Testis (tissue), 2 donors: ENCODE measurements at regions not wholly inside any gene's neighbourhood (a gene's known extent, or its start where the extent isn't known, plus 50 kb on each side); places are given as distances from the start of the nearest gene placed in this dataset.

Experiments
- DNase-seq: peaks from one replicate; pipeline ENCODE4 v3.0.0-alpha.2; 2019
- H3K27ac ChIP-seq, 2 donors: fragments of 200-600 bp; sonication (generic); one replicate each; pipeline ENCODE4 v1.5.1; 2019
- H3K27me3 ChIP-seq: fragments of 200-600 bp; sonication (generic); one replicate; pipeline ENCODE4 v1.5.1; 2019
- H3K36me3 ChIP-seq: fragments of 200-600 bp; sonication (generic); one replicate; pipeline ENCODE4 v1.5.1; 2017; ENCODE audit warnings: low read depth; ENCODE audit errors: missing control alignments
- H3K4me1 ChIP-seq: fragments of 200-600 bp; sonication (generic); one replicate; pipeline ENCODE4 v1.5.1; 2019
- H3K4me3 ChIP-seq, 2 donors: fragments of 200-600 bp; sonication (generic); one replicate each; pipeline ENCODE4 v1.5.1; 2017 to 2019
- H3K9me3 ChIP-seq: fragments of 200-600 bp; sonication (generic); one replicate; pipeline ENCODE4 v1.5.1; 2017
- POLR2A ChIP-seq: fragments of 450-650 bp; IDR thresholded peaks from one replicate; pipeline ENCODE4 v1.6.1; 2017; ENCODE audit warnings: antibody characterized with exemption, mild to moderate bottlenecking, moderate library complexity
- WGBS, 2 donors: methylation state at CpG; one replicate each; pipeline ENCODE4 v1.1.5; 2018; 5-methylcytosine and 5-hydroxymethylcytosine counted together
- intact Hi-C: fragments of 100-400 bp; cut with DNase I; formaldehyde crosslinking; loops from one replicate; pipeline ENCODE4 v1.15.1; 2023; ENCODE audit warnings: low total_unique reads
- TF ChIP-seq, protein P1 (sequence below), 3 experiments: fragments of 450-650 bp in 2 of 3; fragments of 200-600 bp in 1 of 3; sonication (generic) in 1 of 3; IDR thresholded peaks; one replicate each; pipeline ENCODE4 v1.5.1; 2016 to 2019; ENCODE audit warnings: antibody characterized with exemption in 3 of 3, mild to moderate bottlenecking in 2 of 3, moderate library complexity in 1 of 3

DNA sequence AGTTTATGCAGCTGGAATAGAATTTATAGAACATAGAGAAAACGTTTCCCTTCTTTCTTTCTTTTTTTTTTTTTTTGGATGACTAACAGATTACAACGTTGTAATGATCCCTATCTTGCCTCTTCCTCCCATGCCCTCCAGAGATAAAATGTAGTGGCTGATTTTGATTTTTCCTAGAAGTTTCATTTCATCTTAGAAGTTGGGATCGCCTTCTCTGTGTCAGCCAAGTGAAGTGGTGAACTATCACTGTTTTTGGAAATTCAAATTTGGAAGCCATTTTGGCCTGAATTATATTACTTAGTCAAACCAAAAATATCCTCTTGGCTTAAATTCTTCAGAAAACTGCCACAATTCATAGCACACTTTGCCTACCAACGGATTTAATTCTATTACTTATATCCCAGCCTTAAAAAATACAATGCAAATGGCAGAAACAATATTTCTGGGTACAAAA lies 1025.5 kb upstream of the NR2F2 start:
- TF ChIP-seq, protein P1, sequence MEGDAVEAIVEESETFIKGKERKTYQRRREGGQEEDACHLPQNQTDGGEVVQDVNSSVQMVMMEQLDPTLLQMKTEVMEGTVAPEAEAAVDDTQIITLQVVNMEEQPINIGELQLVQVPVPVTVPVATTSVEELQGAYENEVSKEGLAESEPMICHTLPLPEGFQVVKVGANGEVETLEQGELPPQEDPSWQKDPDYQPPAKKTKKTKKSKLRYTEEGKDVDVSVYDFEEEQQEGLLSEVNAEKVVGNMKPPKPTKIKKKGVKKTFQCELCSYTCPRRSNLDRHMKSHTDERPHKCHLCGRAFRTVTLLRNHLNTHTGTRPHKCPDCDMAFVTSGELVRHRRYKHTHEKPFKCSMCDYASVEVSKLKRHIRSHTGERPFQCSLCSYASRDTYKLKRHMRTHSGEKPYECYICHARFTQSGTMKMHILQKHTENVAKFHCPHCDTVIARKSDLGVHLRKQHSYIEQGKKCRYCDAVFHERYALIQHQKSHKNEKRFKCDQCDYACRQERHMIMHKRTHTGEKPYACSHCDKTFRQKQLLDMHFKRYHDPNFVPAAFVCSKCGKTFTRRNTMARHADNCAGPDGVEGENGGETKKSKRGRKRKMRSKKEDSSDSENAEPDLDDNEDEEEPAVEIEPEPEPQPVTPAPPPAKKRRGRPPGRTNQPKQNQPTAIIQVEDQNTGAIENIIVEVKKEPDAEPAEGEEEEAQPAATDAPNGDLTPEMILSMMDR (IDR thresholded peaks at IDR 0.05), result no peak
- TF ChIP-seq POLR2A, result no peak
- Histone ChIP-seq H3K4me3 (no peak overlapping the region), H3K9me3 (no peaks in the 10 kb centered on the region), H3K36me3 (no peaks in the 10 kb centered on the region), H3K27me3 (no peaks in the 10 kb centered on the region), H3K4me1 (no peaks in the 10 kb centered on the region), H3K27ac (peak overlapping the region; percentile 48 to 72)
- intact Hi-C loops, result no loop called here
- DNase-seq, result no peak
- 39 to 50% methylated on average over 4 of the region's 4 CpGs for WGBS, 2 donors

DNA sequence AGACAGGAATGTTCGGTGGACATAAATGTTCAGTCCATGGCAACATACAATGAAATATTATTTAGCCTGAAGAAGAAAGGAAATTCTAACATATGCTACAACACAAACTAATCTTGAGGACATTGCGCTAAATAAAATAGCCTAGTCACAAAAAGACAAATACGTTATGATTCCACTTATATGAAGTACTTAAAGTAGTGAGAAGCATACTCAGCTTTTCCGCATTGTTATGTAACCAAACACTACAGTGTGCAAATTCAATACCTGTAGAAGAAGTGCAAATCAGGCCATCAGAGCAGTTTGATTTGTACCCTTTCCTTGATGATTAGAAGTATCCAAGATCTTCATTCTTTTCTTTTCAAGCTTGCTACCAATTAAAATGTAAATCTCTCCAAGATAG lies 1023.4 kb upstream of the NR2F2 start:
- intact Hi-C loops, result no loop called here
- Histone ChIP-seq H3K36me3 (no peaks in the 10 kb centered on the region), H3K4me3 (no peak overlapping the region), H3K27ac (no peak overlapping the region), H3K27me3 (no peaks in the 10 kb centered on the region), H3K9me3 (no peaks in the 10 kb centered on the region), H3K4me1 (no peaks in the 10 kb centered on the region)
- WGBS, 2 donors, result 94 to 96% methylated on average over 4 of the region's 4 CpGs
- DNase-seq, result no peak
- TF ChIP-seq POLR2A, result no peak
- TF ChIP-seq, protein P1 (IDR thresholded peaks at IDR 0.05), result no peak

DNA sequence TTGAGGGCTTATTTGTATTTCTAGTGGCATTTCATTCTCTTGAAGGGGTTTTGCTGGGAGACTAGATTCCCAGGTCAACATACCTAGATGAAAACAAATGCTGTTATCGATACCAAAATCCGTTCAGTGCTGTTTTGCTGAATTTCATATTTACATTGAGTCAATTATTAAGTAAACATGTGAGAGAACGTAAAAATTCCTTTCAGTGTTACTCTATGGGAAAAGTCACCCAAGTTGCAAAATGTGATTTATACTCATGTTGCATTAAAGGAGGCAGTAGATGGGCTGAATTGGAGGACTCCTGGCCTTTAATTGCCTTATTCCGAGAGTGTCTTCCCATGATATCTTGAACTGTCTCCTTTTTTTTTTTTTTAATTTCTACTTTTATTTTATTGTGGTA lies 1011.3 kb upstream of the NR2F2 start:
- intact Hi-C loops, result no loop called here
- H3K4me3 ChIP-seq, result no peak overlapping the region
- peaks cover 11% of the 10 kb centered on the region for H3K4me1 ChIP-seq
- no peak for TF ChIP-seq POLR2A
- TF ChIP-seq, protein P1 (IDR thresholded peaks at IDR 0.05), result no peak
- no peak overlapping the region for H3K27ac ChIP-seq
- no peaks in the 10 kb centered on the region for H3K36me3 ChIP-seq
- H3K9me3 ChIP-seq, result no peaks in the 10 kb centered on the region
- WGBS, 2 donors, result 93 to 96% methylated on average over 4 of the region's 4 CpGs
- DNase-seq, result no peak
- H3K27me3 ChIP-seq, result no peaks in the 10 kb centered on the region

DNA sequence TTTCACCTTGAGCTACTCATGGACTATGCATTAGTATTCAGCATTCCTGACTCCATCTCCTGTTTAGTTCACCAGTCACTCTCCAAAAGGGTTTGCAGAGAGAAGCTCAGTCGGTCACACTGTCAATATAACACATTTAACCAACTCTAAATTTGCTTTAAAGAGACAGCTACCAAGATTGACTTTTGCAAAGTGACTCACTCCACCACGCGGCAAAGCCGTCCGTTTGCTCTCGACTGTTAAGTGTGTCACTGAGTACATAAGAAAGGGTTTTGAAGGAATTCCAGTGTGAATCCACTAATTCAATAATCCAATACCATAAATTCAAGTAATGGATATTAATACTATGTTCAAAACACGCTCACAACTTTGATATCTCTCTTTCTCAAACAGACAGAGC lies 1006.7 kb upstream of the NR2F2 start:
- no peak for DNase-seq
- peak overlapping the region; percentile 93 to 96 for H3K27ac ChIP-seq

DNA sequence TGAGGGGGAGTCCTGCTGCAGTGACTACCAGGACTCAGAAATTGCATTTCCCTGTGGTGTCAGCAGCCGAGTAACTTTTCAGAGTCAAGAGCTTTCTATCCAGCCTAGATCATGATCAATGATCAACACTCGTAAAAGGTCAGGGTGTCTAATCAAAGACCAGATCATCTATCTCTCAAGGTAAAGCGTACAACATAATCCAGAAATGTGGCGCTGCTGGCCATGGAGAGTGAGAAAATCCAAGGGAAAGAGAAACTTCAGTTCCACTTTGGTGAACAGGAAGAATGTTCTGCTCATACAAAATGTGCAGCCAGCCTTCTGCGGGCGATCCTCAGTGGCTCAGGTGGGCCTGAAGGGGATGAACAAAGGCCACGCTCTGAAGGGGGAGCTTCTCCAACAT lies 1005.8 kb upstream of the NR2F2 start:
- TF ChIP-seq, protein P1 (IDR thresholded peaks at IDR 0.05), result no peak
- no peak for TF ChIP-seq POLR2A
- Histone ChIP-seq H3K36me3 (no peaks in the 10 kb centered on the region), H3K9me3 (no peaks in the 10 kb centered on the region), H3K4me3 (no peak overlapping the region), H3K4me1 (peaks cover 3% of the 10 kb centered on the region), H3K27me3 (no peaks in the 10 kb centered on the region), H3K27ac (peak overlapping the region; percentile 93 to 96)
- 50 to 60% methylated on average over 7 of the region's 7 CpGs for WGBS, 2 donors
- no peak for DNase-seq
- intact Hi-C loops, result loop anchor here (5.0 to 10.0 kb wide), 2 partner anchors 50 to 1008 kb away; partner anchors contain the start of gene NR2F2

More for the DNA sequence above, 1006.7 kb upstream of the NR2F2 start:
- H3K36me3 ChIP-seq, result no peaks in the 10 kb centered on the region
- H3K9me3 ChIP-seq, result no peaks in the 10 kb centered on the region
- peaks cover 3% of the 10 kb centered on the region for H3K4me1 ChIP-seq
- WGBS, 2 donors, result 62 to 69% methylated on average over 7 of the region's 7 CpGs
- intact Hi-C loops, result loop anchor here (10.0 kb wide), 1 partner anchor 49 kb away; no protein-coding TSS in a partner anchor
- H3K4me3 ChIP-seq, result no peak overlapping the region
- no peaks in the 10 kb centered on the region for H3K27me3 ChIP-seq
- TF ChIP-seq, protein P1 (IDR thresholded peaks at IDR 0.05), result no peak
- no peak for TF ChIP-seq POLR2A
